HG03135 (cell line): ENCODE measurements at regions not wholly inside any gene's neighbourhood (a gene's known extent, or its start where the extent isn't known, plus 50 kb on each side); places are given as distances from the start of the nearest gene placed in this dataset.
"Not testable (repeated sequence)": the region's sequence is repeated elsewhere in the genome, so short reads cannot be mapped to it uniquely, and the experiment has no call there.

Source experiments
- ATAC-seq: cut with Tn5 transposase; IDR thresholded peaks from one replicate; pipeline ENCODE4 v1.9.1; 2021; ENCODE audit warnings: mild to moderate bottlenecking, moderate library complexity; ENCODE audit not compliant: unreplicated experiment

DNA sequence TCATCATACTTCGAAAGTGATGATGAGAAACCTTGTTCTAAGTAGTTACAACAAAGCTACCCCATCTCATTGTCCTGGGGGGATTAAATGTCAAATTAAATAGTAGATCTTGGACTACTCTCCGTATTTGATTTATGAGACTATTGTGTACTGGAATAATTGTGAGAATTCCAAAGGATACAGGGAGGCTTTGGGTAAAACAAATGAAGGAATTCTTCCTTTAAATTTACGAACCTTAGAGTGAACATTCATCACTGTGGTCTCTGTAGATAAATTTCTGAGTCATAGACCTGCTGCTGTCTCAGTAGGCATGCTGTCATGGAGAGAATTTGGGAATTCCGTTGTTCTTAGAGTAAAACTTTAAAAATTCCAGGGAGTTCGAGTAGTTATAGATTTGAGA, 836.2 kb downstream of the DNAH5 start:
- ATAC-seq: no peak

- ATAC-seq: no peak
Measured at GRCh38 chr5:13107537-13107936, 837.0 kb downstream of the DNAH5 start.

DNA sequence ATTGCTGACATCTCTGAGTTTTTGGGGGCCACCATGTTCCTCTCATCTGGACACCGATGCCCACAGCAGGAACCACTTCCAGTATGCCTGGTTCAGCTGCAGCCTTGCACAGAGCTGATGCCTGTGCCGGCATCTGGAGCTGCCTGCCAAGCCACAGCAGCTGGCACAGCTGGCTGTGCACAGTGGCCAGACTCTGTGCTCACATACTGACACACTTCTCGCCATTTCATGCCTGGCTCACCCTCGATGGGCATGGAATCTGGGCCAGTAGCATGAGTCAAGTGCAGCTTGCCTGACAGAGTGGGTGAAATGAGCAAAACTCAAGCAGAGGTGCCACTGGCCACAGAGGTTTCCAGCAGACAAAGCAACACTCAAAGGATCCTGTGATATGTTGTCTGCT, 863.4 kb downstream of the DNAH5 start:
- no peak for ATAC-seq

- not testable (repeated sequence) for ATAC-seq
Measured at GRCh38 chr5:13072936-13073335, 871.6 kb downstream of the DNAH5 start.

DNA sequence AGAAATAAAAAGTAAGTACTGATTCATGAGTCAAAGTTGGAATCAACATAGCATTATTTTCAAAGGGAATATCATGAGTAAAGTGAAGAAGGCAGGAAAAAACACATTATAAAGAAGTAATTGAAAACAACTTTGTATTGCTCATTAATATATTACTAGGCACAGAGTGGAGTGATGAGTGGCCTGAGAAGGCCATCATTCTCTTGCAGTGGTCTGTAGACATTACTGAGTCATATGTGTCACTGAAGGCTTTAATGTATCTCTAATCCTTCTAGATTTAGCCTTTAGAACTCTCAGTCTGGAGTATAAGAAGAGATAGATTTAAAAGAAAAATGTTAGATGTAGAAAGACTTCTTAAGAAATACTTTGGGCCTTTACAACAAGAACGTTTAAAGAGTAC, 881.4 kb downstream of the DNAH5 start:
- no peak for ATAC-seq

DNA sequence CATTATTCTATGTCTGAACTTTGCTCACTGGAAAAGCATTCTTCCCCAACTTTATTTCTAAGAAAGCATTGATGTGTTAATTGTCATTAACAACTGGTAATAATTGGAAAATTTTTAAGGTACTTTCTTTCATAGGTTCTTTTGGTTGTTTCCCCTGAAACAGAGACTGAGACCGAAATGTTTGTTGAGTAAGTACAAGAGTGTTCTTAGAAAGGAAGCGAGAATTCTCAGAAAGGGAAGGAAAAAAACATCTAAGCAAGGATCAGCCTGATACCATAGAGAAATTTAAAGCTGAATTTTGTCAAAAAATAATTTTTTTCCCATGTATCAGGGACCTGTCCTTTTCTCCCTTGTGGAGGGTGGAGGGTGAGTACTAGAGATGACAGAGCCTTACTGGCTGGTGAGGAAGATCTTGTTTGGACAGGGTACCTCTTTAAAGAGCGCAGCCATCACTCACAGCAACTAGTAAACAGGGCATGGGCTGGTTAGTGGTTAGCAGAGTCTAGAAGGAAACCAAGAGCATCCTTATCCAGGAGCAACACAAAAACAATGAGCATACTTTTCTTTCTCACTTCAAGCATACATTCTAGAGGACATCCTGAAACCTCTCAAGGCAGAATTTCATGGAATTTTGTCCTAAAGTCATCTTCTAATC, 898.5 kb downstream of the DNAH5 start:
- no peak for ATAC-seq

- no peak for ATAC-seq
Measured at GRCh38 chr5:13034061-13034460, 910.4 kb downstream of the DNAH5 start.

- ATAC-seq: no peak
Measured at GRCh38 chr5:13029211-13029610, 915.3 kb downstream of the DNAH5 start.

DNA sequence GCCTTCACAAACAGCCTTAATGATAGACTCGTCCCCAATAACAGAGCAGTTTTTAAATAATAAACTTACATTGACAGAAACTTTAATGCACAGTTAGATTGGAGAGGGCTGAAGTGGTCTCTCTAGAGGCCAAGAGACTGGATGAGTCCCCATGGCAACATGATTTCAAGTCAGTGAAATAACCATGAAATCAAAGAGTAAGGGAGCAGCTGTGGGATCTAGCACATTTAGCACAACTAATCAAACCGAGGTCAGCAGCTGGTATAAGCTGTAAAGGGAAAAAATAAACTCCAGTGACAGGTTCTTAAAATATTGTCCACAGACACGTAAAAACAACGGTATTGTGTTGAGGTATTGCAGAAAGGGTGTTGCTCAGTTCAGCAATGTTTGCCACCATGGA, 916.6 kb downstream of the DNAH5 start:
- no peak for ATAC-seq

GRCh38 chr5:13019729-13020128, 924.8 kb downstream of the DNAH5 start:
- no peak for ATAC-seq

DNA sequence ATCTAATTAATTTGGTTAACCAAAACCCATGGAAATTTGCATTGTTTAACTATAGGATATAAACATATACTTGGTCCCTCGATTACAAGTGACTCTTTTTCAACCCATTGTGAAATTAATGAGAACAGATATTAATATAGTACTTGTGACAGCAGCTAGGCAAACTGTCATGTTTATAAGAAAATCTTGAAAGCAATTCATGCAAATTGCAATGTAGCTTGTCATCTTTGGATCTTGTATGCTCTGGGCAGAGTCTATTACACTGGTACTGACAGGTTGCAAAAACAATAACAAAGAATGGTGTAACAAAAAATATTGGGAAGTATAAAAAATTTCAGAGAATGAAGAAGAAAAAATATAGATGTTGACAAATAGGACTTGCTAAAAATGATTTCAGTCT, 941.0 kb downstream of the DNAH5 start:
- ATAC-seq: no peak

DNA sequence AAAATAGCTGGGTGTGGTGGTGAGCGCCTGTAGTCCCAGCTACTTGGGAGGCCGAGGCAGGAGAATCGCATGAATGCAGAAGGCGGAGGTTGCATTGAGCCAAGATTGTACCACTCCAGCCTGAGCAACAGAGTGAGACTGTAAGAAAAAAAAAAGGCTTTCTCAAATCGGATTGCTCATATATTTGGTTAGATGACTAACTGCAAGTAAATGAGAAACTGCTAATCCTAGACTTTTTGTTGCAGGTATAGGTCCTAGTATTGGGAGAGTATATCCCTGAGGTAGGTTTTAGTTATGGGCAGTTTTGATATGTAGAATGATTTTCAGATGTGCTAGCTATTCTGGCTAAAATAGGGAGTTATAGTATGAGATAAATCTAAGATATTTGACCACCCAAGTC, 944.8 kb downstream of the DNAH5 start:
- ATAC-seq: no peak

- ATAC-seq: no peak
Measured at GRCh38 chr5:12985142-12985541, 959.3 kb downstream of the DNAH5 start.

GRCh38 chr5:12974856-12975255, 969.6 kb downstream of the DNAH5 start:
- ATAC-seq: no peak

DNA sequence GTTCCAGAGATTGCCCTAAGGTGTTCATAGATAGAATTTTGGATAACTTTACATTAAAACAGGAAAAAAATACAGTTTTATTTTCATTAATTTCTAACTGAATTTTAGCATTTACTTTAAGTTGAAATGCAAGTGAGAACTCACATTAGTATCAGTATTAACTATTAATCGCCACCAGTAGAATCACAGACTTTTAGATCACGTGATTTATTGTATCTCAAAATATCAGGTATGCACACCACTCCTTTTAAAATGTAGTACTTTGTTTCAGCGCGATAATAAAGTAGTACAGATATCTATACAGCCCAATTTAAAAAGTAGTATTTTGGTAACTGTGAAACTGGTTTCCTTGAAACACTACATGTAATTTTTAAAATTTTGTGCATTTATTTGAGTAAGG, 978.7 kb downstream of the DNAH5 start:
- no peak for ATAC-seq

GRCh38 chr5:12959713-12960112, 984.8 kb downstream of the DNAH5 start:
- no peak for ATAC-seq

GRCh38 chr5:12952409-12952808, 992.1 kb downstream of the DNAH5 start:
- ATAC-seq: no peak

GRCh38 chr5:12951846-12952245, 992.6 kb downstream of the DNAH5 start:
- ATAC-seq: no peak

- no peak for ATAC-seq
Measured at GRCh38 chr5:12947379-12947778, 997.1 kb downstream of the DNAH5 start.

GRCh38 chr5:12945477-12945876, 999.0 kb downstream of the DNAH5 start:
- ATAC-seq: not testable (repeated sequence)

DNA sequence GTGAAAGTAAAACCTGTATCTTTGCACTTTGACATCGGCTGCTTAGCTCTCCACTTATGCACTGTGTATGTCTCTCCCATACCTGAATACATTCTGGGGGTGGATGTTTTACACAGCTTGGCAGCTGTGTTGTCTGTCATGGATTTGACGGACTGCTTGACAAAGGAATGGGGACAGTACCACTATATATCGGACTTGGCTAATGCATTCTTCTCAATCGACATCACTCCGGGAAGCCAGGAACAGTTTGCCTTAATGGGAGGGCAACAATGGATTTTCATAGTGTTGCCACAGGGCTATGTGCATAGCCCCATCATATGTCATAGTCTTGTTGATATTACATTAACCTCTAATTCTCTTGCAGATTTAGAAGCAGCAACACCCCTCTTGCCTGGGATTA, 1008.3 kb downstream of the DNAH5 start:
- no peak for ATAC-seq

- ATAC-seq: no peak
Measured at GRCh38 chr5:12934722-12935121, 1009.8 kb downstream of the DNAH5 start.

- ATAC-seq: no peak
Measured at GRCh38 chr5:12920527-12920926, 1016.3 kb upstream of the CTNND2 start.
